GM18498 (cell line): ENCODE measurements at regions not wholly inside any gene's neighbourhood (a gene's known extent, or its start where the extent isn't known, plus 50 kb on each side); places are given as distances from the start of the nearest gene placed in this dataset.
"Not testable (repeated sequence)": the region's sequence is repeated elsewhere in the genome, so short reads cannot be mapped to it uniquely, and the experiment has no call there.

Source experiments
- ATAC-seq: cut with Tn5 transposase; IDR thresholded peaks from one replicate; pipeline ENCODE4 v1.9.1; 2021; ENCODE audit warnings: mild to moderate bottlenecking, moderate library complexity; ENCODE audit not compliant: unreplicated experiment

DNA sequence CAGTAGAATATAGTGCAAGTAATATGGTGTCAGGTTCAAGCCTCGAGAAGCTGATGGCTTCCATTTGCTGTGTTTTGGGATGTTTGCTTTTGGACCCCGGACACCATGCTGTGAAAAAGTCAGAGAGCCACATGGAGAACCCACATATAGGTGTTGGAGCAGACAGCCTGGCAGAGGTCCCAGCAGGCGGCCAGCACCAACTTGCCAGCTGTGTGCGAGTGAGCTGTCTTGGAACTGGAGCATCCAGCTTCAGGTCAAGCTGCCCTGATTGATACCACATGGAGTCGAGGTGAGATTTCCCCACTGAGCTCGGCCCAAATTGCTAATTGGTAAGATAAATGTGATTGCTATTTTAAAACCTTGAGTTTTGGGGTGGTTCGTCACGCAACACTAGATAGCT is 185.7 kb upstream of the TBL1XR1 start:
- no peak for ATAC-seq

DNA sequence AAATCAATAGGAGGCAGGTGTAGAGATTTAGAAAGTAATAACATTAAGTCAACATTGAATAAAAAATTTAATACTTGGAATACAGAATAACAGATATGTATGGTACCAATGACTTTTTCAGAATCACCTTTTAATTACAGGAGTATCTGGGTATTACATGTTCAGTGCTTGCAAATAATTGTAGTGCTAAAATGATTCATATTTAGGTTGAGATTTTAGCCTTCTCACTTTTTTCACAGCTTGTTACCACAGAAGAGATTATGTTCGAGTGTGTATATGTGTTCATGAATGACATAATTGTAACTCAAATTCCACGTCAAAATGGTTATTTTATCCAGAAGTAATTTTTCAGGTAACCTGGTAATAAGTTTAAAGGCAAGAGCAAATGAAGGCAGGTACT is 187.9 kb upstream of the TBL1XR1 start:
- no peak for ATAC-seq

DNA sequence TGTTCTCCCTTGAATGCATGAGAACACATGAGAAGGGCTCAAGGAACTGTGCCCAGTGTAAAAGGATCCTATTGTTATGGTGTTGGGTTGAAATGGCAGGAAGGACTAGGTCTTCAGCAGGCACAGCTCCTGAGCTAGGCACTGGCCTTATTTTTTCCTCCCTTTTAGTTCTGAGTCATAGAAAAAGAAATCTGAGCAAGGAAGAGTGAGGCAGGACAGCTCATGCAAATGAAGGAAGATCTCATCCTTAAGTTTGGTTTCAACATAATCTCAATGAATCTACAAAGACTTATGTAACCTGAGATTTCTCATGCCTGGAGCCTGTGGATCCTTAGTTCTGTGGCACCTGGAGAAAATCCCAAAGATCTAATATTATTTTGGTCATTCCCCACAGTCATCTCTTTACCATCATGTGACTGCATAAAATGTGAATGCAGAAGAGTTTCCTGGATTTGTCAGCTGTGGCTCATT is 188.6 kb upstream of the TBL1XR1 start:
- no peak for ATAC-seq

DNA sequence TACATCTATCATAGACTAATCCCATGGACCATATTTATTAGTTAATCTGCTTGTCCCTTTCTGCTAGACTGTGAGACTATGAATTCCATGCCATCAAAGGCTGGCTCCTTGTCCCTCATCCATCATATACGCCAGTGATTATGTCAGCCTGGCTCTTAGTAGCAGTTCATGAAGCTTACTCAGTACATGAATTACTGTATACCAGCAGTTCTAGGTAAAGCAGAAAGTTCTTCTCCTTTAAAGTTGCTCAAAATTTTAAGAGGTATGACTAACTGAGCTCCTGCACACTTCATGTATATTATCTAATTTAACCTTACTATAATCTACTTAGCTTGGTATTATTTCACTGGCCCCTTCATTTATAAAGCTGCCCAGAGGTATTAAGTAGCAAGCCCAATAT is 190.9 kb upstream of the TBL1XR1 start:
- ATAC-seq = no peak

DNA sequence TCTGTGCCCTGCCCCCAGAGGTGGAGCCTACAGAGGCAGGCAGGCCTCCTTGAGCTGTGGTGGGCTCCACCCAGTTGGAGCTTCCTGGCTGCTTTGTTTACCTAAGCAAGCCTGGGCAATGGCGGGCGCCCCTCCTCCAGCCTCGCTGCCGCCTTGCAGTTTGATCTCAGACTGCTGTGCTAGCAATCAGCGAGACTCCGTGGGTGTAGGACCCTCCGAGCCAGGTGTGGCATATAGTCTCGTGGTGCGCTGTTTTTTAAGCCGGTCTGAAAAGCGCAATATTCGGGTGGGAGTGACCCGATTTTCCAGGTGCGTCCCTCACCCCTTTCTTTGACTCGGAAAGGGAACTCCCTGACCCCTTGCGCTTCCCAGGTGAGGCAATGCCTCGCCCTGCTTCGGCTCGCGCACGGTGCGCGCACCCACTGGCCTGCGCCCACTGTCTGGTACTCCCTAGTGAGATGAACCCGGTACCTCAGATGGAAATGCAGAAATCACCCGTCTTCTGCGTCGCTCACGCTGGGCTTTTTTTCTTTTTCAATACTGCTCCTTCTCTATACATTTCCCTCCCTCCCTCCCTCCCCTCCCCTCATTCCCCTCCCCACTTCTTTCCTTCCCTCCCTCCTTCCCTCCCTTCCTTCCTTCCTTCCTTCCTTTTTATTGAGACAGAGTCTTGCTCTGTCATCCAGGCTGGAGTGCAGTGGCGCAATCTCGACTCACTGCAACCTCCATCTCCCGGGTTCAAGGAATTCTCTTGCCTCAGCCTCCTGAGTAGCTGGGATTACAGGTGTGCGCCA is 197.1 kb upstream of the TBL1XR1 start:
- not testable (repeated sequence) for ATAC-seq

DNA sequence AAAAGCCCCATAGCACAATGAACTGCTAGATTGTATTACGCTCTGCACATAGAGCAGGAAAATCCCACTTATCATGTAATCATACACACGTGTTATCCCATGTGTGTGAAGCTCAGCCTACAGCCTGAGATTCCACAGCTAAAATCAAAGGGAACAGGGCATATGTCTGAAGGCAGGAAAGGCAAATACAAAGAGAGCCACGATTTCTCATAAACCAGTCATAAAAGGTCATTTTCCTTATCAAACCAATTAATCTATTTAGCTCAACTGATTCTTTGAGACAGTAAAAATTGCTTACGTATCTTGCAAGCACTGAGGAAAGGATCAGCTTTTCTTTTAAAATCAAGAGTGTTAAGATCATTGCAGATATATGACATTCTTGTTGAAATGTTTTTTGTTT is 199.5 kb upstream of the TBL1XR1 start:
- no peak for ATAC-seq

DNA sequence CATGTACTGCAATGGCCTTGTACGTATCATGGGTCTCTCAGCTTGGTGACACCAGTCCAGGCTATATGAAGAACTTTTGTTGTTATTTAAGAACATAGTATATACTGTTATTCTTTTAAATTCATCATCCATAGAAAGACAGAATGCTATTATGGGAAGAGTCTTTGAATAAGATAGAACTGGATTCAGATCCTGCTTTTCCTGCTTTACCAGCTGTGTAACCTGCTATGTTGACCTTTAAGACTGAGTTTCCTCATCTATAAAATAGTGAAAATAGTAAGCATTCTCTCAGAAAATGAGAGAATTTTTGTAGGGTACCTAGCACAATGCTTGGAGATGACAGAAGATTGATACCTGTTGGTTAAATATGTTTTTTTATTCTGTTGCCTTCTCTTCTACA is 204.1 kb upstream of the TBL1XR1 start:
- ATAC-seq = no peak

DNA sequence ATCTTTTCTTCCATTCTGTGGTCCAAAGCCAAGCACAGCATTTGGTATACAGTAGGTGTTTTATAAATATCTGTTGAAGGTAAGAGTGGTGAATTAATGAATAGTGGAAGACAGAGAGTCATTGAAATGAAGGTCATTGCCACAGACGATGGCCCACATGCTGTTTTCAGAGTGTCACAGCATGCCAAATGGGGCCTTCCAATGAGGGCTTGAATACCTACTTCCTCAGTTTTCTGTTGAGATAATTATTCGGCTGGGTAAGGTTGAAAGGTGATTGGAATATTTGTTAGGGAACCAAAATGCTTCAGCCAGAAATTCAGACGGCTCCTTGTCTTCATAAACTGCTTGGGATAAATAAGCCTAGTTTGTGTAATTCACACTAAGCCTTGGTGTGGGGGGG is 205.3 kb upstream of the TBL1XR1 start:
- ATAC-seq = no peak

DNA sequence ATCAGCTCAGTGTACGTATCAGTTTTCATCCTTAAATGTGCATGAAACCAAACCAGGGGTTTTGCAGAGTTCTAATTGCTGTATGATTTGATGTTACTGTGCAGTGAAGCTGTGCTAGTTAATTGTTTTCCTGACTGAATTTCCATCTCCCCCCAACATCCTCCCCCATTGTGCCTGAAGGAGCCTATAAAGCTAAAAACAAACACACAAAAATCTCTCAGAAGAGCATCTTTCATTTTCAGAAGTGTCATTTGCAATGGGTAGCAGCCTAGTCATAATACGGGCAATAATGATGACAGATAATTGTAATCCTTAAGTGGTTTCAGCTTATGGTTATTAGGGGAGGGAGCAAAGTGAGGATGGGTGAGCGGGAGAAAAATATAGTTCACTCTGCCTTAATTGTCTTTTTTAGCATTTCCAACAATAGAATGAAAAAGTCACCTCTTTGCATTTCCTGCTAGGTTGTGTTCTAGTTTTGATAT is 207.9 kb upstream of the TBL1XR1 start:
- ATAC-seq = no peak

DNA sequence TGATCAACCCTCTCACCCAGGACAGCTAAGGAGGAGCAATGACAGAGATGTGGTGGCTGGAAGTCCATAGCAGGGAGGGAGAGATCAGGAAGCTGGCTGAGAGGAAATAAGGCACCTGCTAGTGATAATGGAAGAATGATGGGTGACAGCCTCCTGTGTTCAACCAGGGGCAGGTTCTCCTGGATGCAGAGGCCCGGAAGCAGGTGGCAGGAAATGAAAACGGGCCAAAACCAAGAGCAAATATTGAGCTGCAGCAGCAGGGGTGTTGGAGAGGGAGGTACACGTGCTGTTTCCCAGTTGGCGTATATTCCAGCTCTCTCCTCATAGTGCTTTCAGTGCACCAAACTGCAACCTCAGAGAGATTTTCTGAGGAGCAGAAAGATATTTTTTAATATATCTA is 213.4 kb upstream of the TBL1XR1 start:
- ATAC-seq = no peak

DNA sequence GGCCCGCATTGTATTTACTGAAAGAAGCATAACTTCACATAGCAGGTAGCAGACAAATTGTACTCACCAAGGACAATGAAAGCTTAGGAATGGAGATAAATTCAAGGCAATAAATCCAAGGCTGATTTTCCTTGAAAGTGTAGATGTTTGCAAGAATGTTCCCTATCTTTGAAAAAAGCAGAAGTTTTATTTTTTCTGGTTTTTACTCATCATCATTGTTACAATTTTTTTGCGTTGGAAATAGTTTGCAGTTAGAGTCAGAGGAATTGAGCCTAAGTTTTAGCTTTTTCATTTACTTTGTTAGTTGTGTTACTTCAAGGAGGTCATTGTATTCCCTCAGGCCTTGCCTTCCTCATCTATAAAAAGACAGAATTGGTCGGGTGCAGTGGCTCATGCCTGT is 213.9 kb upstream of the TBL1XR1 start:
- ATAC-seq = no peak

DNA sequence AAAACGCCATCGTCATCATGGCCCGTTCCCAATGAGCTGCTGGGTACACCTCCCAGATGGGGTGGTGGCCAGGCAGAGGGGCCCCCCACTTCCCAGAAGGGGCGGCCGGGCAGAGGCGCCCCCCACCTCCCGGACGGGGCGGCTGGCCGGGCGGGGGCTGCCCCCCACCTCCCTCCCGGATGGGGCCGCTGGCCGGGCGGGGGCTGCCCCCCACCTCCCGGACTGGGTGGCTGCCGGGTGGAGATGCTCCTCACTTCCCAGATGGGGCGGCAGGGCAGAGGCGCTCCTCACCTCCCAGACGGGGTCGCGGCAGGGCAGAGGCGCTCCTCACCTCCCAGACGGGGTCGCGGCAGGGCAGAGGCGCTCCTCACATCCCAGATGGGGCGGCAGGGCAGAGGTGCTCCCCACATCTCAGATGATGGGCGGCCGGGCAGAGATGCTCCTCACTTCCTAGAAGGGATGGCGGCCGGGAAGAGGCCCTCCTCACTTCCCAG is 215.4 kb upstream of the TBL1XR1 start:
- ATAC-seq = not testable (repeated sequence)

DNA sequence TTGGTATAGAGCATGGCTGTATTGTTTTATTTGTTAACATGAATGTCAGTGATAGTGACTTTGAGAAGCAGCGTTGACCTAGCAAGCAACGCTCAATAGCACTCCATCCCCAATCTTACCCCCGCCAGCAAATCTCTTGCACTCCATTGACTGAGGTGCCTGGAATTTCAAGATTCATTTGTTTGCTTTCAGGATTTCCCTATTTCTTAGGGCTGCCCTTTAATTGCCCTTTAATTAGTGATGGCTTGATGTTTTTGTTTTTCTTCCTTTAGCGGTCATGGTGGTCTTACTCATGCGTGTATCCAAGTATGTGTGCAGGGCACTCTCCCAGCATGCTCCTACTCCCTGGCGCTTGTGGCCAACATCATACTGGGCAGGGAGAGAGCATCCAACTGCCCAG is 216.8 kb upstream of the TBL1XR1 start:
- ATAC-seq = no peak

DNA sequence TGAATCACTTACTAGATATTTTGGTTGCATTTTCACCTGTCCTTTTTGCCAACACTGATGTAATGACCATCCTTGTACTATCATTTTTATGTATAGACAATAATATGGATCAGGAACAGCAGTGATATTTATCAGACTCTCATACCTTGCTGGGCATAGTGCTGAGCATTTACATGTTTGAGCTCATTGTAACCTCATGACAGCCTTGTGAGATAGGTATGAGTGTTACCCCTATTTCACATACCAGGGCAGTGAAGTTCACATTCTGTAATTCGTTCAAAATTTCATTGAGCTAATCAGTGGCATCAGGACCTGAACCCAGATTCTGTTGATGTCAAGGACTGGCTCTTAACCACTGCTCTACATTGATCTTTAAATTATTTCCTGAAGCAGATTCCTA is 221.5 kb upstream of the TBL1XR1 start:
- no peak for ATAC-seq

DNA sequence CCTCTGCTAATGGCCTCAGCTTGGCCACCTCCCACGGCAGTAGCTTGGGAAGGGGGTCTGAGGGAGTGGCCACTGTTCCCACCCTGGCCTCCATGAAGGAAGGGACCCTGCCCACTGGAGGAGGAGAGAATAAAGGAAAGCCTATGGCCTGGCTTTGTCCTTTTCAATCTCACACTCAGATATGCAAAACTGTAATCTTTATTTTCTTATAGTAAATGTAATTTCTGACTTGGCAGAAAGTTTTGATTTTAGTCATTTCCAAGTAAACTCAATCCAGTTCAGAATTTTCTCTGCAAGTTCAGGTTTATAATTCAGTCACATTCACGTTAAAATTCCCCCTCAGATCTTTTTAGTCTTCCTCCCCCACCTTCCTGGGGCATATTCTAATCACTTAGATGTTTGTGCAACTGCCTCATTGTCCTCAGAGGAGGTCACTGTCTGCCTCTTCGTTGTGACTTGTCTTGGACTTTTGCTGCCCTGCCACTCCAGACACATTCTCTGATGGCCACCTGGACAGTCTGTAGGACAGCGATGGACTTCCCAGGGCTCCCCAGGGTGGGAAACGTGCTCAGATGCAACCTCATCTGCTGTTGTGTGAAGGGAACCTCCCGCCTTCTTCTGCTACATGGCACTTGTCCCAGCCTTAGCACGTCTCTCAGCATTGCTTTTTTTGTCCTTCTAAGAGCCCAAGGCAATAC is 222.8 kb upstream of the TBL1XR1 start:
- no peak for ATAC-seq

DNA sequence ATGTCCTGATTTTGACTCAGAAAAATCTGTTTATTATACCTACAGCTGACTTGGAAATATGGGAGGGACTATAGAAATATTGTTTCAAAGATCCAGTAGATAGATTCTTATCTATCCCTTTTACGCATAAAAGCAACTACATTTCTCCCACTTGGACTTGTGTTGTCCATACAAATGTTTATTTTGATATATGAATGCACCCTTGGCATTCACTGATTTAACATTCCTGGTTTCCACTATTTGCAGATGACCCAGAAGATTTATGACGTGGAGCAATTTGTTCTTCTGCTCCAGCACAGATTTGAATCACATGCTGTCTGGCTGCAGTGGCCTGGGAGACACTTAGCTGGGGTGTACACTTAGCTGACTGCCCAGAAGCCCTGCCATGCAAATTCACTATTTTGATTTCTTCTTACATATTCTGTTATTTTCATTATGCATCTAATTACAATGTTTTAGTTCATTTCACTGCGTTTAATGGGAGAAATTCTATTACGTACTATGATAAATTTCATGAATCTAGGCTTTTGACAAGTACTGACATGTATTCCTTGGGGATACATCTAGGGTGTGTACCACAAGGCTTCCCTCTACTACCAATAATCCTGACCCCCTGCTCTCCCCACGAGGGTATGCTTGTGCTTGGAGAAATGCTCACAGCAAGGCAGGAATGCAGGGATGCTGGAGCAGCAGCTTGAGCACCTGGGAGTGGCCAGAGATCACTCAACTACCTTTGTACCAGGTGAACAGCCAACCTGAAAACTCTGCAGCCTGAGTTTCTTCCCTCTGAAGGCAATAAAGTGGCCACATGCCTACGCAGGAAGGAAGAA is 223.6 kb upstream of the TBL1XR1 start:
- ATAC-seq = no peak

DNA sequence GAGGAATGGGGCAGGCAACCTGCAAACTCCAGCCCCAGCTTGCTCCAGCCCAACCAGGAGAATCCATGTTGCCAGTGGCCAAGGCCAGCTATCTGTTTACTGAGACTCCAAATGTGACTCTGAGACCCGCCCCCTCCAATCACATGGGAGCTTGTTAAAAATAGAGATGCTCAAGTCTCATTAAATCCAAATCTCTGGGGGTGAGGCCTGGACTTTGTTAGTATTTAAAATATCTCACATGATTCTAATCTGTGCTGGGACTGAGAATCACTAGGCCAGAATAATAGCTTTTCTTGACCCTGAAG is 224.2 kb upstream of the TBL1XR1 start:
- ATAC-seq = no peak

DNA sequence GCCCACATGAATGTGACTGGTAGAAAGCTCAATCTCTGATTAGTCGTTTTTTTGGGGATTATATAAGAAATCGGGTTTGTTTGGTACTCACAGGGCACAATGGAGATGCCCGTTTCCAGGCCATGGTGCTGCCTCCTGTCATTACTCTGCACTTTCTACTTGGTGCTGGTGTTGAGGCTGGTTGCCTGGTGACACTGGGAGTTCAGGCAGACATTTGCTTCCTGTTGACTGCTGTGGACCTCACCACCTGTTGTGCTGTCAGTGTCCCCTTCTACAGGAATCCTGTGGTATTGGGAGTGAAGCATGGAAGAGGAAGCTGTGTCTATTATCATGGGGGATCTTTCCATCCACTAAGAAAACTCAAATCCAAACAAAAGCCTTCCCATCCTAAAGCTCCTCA is 227.2 kb upstream of the TBL1XR1 start:
- ATAC-seq = no peak

DNA sequence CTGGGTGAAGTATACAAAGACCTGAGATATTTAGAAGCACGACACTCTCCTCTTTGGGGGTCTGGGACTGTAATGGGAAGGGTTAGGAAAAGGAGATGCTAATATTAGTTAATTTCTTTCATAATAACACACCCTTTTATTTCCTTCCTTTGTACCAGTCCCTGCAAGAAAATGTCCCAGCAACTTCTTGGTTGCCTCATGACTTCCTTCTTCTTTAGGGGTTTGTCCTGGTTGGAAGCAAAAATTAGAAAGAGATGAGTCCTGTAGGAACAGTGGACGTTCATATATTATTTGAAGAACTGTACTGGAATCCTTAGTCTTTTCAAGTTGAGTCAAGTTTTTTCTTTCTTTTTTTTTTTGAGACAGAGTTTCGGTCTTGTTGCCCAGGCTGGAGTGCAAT is 227.8 kb upstream of the TBL1XR1 start:
- ATAC-seq = no peak

DNA sequence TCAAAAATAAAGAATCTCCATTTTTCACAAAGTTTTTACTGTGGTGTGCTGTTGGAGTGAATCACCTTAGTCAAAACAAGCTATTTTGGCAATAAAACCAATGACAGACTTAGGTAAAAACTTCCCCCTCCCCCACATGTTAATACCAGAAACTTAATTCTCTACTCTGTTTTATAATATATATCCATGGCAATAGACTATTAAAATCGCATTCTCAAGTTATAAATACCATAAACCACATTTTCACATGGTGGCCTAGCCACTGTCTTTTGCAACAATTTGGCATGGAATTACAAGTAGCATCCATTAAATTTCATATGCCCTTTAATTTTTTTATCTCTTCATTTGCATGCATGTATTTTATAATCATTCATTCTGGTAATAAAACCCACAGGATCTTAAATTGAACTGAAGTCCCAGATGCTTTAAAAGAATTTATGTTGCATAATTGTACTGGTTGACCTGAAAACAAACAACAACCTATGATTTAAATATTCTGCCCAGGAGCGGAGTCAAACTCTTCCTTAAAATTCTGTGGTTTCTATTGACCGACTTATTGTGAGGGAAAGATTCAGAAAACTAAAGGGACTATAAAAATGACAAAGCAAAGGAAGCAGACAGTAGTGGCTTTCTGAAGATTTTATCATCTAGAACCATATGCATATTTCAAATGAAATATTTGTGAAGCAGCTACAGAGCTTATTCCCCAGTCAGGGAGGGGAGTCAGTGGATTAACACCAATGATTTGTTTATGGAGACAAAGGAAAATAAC is 229.0 kb upstream of the TBL1XR1 start:
- no peak for ATAC-seq
